ENCODE measurements at regions not wholly inside any gene's neighbourhood (a gene's known extent, or its start where the extent isn't known, plus 50 kb on each side); places are given as distances from the start of the nearest gene placed in this dataset.

- Histone ChIP-seq H2AK5ac (ENCODE audit: low read depth, low read length) (no peak overlapping the region), H3K4me3 (ENCODE audit: insufficient read depth, low read depth, low read length) (no peak overlapping the region), H3K36me3 (ENCODE audit: control insufficient read depth, insufficient read depth, low read length) (no peaks in the 10 kb centered on the region), H2BK5ac (ENCODE audit: low read depth, low read length, poor library complexity, severe bottlenecking) (no peak overlapping the region), H4K8ac (ENCODE audit: low read depth in 2 of 2, low read length in 2 of 2) (no peak overlapping the region), H3K9me1 (ENCODE audit: insufficient read depth, low read length) (no peaks in the 10 kb centered on the region), H4K5ac (ENCODE audit: low read depth, low read length) (no peak overlapping the region), H3K14ac (replicated peaks; ENCODE audit: low read depth, low read length) (no peak overlapping the region), H3K79me1 (ENCODE audit: low read depth in 1 of 2, low read length in 2 of 2) (no peaks in the 10 kb centered on the region), H2BK15ac (ENCODE audit: low read depth, low read length) (no peak overlapping the region), H3K9me3 (ENCODE audit: control insufficient read depth, insufficient read depth, low read length) (no peaks in the 10 kb centered on the region), H3K4ac (ENCODE audit: low read depth, low read length) (no peak overlapping the region), H2AFZ (replicated peaks; ENCODE audit: low read length, poor library complexity) (no peak overlapping the region), H3K4me2 (ENCODE audit: low read depth, low read length) (no peak overlapping the region), H3K56ac (ENCODE audit: extremely low read depth, insufficient read depth, low read length) (no peak overlapping the region), H4K91ac (ENCODE audit: insufficient read depth, low read depth, low read length) (no peak overlapping the region), H3K4me1 (ENCODE audit: control insufficient read depth, insufficient read depth, low read length) (no peaks in the 10 kb centered on the region), H2BK120ac (ENCODE audit: low read depth, low read length) (no peak overlapping the region), H2BK20ac (ENCODE audit: low read depth, low read length) (no peak overlapping the region), H3K23ac (ENCODE audit: low read depth, low read length) (no peak overlapping the region), H3K27ac (ENCODE audit: insufficient read depth, low read length) (no peak overlapping the region), H2AK9ac (replicated peaks; ENCODE audit: low read depth, low read length, poor library complexity) (no peak overlapping the region), H3K27me3 (ENCODE audit: control insufficient read depth, insufficient read depth, low read length) (no peaks in the 10 kb centered on the region), H4K20me1 (ENCODE audit: insufficient read depth, low read length) (no peaks in the 10 kb centered on the region), H3K9ac (ENCODE audit: low read depth, low read length) (no peak overlapping the region), H3K18ac (ENCODE audit: low read depth, low read length) (no peak overlapping the region)
- TF ChIP-seq CTCF (conservative IDR thresholded peaks at IDR 0.05; ENCODE audit: low read depth, low read length) (no peak), RFX5 (IDR thresholded peaks at IDR 0.05; ENCODE audit: low read depth, low read length) (no peak), MAFK (IDR thresholded peaks at IDR 0.05; ENCODE audit: low read depth, low read length) (peak; percentile 33; the same call in 1 of the 2 replicates)
- BruUV-seq (replicated peaks): no TSS peak
- dilution Hi-C loops (cut with HindIII; ENCODE audit: low sequenced_read_pairs, unreplicated experiment): no loop called here
- in situ Hi-C loops (cut with MboI; ENCODE audit: low sequenced_read_pairs): no loop called here
- ChIA-PET POLR2A (ENCODE audit: unreplicated experiment) (no interaction called here), CTCF (no interaction called here)
- ATAC-seq (ENCODE audit: low read depth) (no peak), DNase-seq (no peak)
- whole genome bisulfite sequencing, 2 experiments (ENCODE audit: extremely low coverage in 2 of 2, insufficient read length in 1 of 2): no CpG with 5 or more reads among the region's 3 CpGs
- intact Hi-C loops (cut with micrococcal nuclease): no loop called here
These were observed 429.1 kb downstream of the FLRT2 start for GRCh38 chr14:85959063-85959462.

All from IMR-90 (cell line).